ENCODE measurements at regions not wholly inside any gene's neighbourhood (a gene's known extent, or its start where the extent isn't known, plus 50 kb on each side); places are given as distances from the start of the nearest gene placed in this dataset.

GRCh38 chr3:178483704-178484103 lies 52.5 kb upstream of the KCNMB2 start:
- FAIRE-seq, result no peak
- WGBS, 2 donors, result 85 to 91% methylated on average over 2 of the region's 2 CpGs
- H3K36me3 ChIP-seq, result no peaks in the 10 kb centered on the region

GRCh38 chr3:178485756-178486155 lies 50.5 kb upstream of the KCNMB2 start:
- no peak for FAIRE-seq
- WGBS, 2 donors, result 83 to 90% methylated on average over 4 of the region's 4 CpGs
- H3K36me3 ChIP-seq, result no peaks in the 10 kb centered on the region

More at GRCh38 chr3:178483704-178484103, 52.5 kb upstream of the KCNMB2 start:
- DNase-seq, result no peak
- H3K27me3 ChIP-seq, result no peaks in the 10 kb centered on the region
- intact Hi-C loops (cut with DNase I), result no loop called here
- H3K9me3 ChIP-seq, result no peaks in the 10 kb centered on the region
- no peaks in the 10 kb centered on the region for H3K4me1 ChIP-seq
- no peak for ATAC-seq
- no peak for TF ChIP-seq CTCF (IDR thresholded peaks at IDR 0.05)
- no peak overlapping the region for H3K27ac ChIP-seq
- H3K4me3 ChIP-seq, result no peak overlapping the region

More at GRCh38 chr3:178485756-178486155, 50.5 kb upstream of the KCNMB2 start:
- no peak for TF ChIP-seq CTCF (IDR thresholded peaks at IDR 0.05)
- no peaks in the 10 kb centered on the region for H3K4me1 ChIP-seq
- no peaks in the 10 kb centered on the region for H3K27me3 ChIP-seq
- H3K9me3 ChIP-seq, result no peaks in the 10 kb centered on the region
- ATAC-seq (no peak), DNase-seq (no peak)
- no peak overlapping the region for H3K27ac ChIP-seq
- intact Hi-C loops (cut with DNase I), result no loop called here
- no peak overlapping the region for H3K4me3 ChIP-seq

All from pancreas (tissue), 10 donors.